Islet of Langerhans (tissue), 1 donor: ENCODE measurements at regions not wholly inside any gene's neighbourhood (a gene's known extent, or its start where the extent isn't known, plus 50 kb on each side); places are given as distances from the start of the nearest gene placed in this dataset.
"Not testable (repeated sequence)": the region's sequence is repeated elsewhere in the genome, so short reads cannot be mapped to it uniquely, and the experiment has no call there.

Experiments
- FAIRE-seq: peaks from one replicate; lab custom pipeline; 2011; peaks lifted over from hg19 to GRCh38; lab: Jason Lieb, UNC

DNA sequence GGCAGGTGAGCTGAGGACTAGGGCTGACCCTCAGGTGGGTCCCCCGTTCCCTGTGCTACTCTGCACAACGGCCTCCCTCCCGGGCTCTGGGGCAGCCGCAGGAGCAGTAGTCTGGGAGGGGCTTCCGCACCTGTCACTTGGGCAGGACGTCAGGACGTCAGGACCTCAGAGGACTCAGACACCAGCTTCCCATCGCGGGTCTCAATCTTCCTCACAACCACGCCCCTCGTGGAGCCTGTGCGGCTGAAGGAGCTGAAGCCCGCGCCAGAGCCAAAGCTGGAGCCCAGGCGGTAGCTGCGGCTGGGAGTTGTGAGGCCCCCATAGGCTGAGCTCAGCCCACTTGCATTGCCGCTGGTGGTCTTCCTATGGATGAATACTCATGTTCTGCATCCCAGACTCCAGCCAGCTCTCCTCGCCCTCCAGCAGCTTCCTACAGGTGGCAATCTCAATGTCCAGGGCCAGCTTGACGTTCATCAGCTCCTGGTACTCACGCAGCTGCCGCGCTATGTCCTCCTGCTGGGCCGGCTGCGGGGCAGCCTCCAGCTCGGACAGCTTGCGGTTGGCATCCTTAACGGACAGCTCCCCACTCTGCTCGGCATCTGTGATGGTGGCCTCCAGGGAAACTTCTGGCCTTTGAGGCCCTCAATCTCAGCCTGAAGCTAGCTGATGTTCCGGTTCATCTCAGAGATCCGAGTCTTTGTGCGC lies 381.4 kb upstream of the RGMB start:
- no peak for FAIRE-seq

DNA sequence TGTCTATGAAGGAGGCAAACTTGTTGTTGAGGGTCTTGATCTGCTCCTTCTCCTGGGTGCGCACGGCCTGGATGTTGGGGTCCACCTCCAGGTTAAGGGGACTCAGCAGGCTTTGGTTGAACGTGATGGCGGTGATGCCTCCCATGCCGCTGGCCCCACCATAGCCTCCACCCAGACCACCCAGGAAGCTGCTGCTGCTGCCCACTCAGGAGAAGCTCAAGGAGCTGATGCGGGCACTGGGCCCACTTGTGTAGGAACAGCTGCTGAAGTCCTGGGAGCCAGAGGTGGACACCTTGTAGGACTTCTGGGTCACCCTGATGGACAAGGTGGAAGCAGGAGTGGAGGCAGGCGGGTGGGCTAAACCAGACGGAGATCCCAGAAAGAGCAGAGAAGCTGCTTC lies 380.3 kb upstream of the RGMB start:
- not testable (repeated sequence) for FAIRE-seq

DNA sequence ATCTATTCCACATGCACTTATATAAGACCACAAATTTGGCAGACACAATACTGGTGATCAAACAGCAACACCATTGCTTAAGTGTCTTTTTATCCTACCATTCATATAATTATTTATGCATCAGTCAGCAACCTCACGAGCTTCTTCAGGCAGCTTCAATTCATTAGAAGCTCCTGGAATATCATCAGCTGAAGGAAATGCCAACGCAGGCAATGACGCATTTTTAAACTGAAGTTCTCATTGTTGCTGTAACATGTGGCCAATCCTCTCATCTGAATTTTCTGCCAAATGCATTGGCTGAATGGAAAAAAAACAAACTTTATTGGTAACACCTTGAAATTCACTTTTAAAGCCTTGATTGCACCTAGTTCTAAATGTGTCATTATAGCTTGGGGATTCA lies 376.4 kb upstream of the RGMB start:
- no peak for FAIRE-seq

- no peak for FAIRE-seq
Observed at GRCh38 chr5:98398465-98398864, 375.0 kb upstream of the RGMB start.

GRCh38 chr5:98401656-98402055 lies 371.8 kb upstream of the RGMB start:
- no peak for FAIRE-seq

- no peak for FAIRE-seq
Observed at GRCh38 chr5:98402130-98402529, 371.3 kb upstream of the RGMB start.

DNA sequence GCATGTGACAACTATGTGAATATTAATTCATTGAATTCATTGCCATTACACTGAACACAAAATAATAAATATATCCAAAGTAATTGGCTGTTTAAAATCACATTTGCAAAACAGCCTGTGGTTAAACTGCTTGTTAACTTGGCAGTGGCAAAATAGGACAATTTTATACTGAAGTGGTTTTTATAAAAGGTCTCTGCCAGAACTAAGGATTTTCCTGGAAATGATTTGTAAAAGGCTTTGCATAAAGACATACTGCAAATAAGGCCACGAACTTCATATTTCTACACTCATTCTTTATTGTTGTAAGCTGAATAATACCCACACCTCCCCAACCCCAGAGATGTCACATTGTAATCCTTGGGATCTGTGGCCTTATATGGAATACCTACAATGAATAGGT lies 370.3 kb upstream of the RGMB start:
- FAIRE-seq: no peak

GRCh38 chr5:98414938-98415337 lies 358.5 kb upstream of the RGMB start:
- FAIRE-seq: no peak

DNA sequence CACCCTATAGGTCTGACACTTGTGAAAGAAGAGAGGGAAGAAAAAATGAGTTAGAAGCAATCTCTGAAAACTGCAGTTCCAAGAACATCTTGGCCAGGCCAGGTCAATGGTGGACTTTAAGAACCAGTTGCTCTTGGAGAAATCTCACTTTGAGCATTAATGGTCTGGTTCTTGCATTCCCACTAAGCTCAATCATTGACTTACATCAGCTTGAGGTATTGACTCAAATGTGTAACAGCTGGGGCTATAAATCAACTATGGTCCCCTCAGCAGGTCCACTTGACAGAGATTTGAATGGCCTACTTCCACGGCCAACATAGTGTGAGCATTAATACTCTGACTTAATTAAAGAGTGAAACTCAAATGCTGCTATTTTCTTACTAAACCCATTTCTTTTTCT lies 357.8 kb upstream of the RGMB start:
- FAIRE-seq: no peak

DNA sequence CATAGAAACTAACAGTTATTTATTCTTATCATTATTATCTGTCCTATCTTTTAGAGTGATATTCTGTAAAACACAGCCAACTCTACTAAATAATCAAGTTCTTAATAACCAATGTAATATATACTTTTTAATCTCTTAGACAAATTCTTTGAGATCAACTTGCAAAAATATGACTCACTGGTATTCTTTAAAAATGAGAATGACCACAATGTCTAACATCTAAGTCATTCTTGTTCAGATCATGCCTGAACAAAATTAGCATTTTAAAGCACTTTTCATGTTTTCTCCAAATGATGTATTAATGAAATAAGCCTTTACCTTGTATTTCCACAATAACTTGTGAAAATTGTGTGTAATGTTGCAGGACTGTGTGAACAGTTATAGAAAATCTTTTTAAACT lies 356.9 kb upstream of the RGMB start:
- FAIRE-seq: no peak

DNA sequence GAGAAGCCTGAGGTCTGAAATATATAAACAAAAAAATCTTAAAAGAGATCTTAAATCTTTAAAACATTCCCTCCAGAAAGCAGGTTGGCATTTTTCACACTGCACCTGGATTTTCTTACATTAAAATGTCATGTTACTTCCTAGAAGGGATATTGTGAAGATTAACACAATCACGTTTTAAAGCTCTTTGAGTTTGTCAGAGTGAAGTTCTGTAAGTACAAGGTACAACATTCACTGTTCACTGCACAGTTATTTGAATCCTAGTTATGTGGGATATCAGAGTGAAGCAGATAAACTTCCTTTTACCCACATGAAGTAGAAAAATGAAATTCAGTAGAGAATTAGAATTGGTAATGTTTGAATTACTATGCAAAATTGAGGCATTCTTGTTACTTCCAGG lies 353.6 kb upstream of the RGMB start:
- no peak for FAIRE-seq

DNA sequence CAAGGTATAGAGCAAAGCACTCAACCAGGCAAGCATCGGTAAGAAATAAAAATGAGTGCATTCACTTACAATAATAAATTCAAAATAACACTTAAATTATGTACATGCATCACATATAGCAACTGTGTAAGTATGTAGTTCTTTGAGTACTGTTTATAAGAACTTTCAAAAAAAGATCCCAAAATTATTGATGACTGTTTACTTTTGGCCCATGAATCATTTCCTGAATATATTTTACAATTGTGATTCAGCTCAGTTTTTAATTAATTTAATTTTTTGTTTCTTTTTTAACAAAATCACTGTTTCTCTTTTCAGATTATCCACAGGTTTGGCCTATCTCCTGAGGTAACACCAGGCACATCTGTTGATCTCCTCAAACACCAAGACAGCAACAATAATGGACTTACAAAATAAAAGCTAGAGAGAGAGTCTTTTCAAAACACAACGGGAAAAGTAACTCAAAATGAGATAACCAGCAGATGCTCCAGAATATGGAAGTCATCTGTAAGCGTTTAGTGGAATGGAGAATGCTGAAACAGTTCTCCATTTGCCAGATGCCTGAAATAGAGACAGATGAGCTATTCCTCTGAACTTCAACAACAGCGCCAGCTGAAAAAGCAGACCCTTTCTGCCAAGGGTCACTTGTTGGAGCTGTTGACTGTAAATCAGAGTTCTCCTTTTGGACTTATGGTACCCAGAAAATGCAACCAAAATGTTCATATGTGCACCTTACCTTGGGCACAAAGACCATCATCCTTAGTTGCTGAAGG lies 348.6 kb upstream of the RGMB start:
- FAIRE-seq: no peak

- no peak for FAIRE-seq
Observed at GRCh38 chr5:98425640-98426039, 347.8 kb upstream of the RGMB start.

- no peak for FAIRE-seq
Observed at GRCh38 chr5:98428806-98429205, 344.7 kb upstream of the RGMB start.

DNA sequence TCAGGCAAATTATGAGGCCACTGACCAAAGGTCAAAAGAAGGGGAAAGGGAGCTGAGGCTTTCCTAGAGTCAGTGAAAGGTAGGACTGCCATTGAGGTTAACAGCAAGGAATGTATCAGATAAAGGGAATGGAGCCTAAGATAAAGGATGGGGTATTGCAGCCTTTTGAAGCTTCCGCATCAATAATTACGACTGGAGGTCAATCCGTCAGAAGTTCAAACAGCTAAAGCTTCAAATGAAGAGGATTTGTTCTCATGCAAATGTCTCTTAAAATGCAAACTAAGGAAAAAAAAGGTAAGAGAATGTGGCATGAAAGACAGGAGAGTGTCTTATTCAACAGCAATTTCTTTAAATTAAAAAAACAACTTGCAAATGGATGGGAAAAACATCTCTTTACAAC lies 341.1 kb upstream of the RGMB start:
- no peak for FAIRE-seq

GRCh38 chr5:98433022-98433421 lies 340.4 kb upstream of the RGMB start:
- FAIRE-seq: no peak

DNA sequence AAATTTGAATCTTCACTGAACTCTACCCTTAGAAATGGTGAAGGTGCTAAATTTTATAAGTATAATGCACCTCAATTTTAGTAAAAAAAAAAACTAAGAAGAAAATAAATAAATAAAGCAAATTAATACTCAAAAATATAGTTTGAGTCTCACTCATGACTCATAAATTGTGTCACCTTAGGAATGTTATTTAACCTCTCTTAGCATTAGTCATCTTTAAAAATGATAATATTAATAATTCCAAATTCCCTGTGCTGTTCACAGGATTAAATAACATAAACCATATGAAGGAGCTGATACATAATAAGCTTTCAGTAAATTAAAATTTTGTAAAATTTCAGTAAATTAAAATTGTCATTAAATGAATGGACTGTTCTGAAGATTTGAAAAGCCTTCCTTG lies 339.8 kb upstream of the RGMB start:
- FAIRE-seq: no peak

GRCh38 chr5:98436667-98437066 lies 336.8 kb upstream of the RGMB start:
- no peak for FAIRE-seq

GRCh38 chr5:98442448-98442847 lies 331.0 kb upstream of the RGMB start:
- no peak for FAIRE-seq

DNA sequence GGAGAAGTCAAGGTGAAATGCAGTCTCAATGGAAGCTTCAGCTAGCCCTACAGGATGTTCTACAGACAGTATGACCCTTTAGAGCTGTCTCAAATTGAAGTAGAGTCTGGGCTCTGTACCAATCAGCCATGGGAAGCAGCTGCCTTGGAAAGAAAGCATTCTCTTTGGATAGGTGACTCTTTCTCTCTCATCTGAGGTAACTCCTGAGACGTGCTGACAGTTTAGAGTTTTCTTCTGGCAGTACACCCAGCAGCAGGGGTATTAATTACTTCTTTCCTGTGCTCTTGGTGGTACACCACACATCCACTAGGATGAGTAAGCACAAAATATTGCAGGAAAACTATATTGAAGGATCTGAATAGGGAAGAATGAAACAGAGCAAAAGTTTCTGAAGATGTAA lies 329.6 kb upstream of the RGMB start:
- no peak for FAIRE-seq

DNA sequence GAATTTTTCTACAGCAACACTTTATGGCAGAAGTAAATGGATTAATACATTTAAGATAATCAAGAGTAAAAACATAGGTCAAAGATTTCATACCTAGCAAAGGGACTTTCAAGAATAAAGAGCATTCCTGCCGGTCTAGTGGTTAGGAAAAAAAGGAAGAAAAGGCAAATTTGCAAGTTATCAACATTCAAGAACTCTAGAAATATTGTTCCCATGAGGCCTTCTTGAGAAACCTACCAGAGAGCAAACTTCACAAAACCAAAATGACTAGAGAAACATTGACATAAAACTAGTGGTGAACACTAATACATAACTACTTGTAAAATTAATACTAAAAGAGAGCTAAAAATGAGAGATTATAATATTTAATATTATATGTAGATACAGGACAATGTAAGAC lies 320.2 kb upstream of the RGMB start:
- peak; percentile 49 for FAIRE-seq

- peak; percentile 21 for FAIRE-seq
Observed at GRCh38 chr5:98454407-98454806, 319.1 kb upstream of the RGMB start.

- FAIRE-seq: peak; percentile 96
Observed at GRCh38 chr5:98454904-98455303, 318.6 kb upstream of the RGMB start.

GRCh38 chr5:98455665-98456064 lies 317.8 kb upstream of the RGMB start:
- no peak for FAIRE-seq
